HepG2 (cell line): ENCODE measurements at regions not wholly inside any gene's neighbourhood (a gene's known extent, or its start where the extent isn't known, plus 50 kb on each side); places are given as distances from the start of the nearest gene placed in this dataset.

Experiments used
- ATAC-seq: fragments of 200-7000 bp; cut with Tn5 transposase; 3 replicates; pipeline ENCODE4 v1.9.1; 2020; ENCODE audit warnings: mild to moderate bottlenecking, moderate library complexity
- BruUV-seq: library from RNA; stranded (reverse); fragments of 400-500 nt; replicated peaks from 2 replicates; lab custom pipeline; 2021; lab: Mats Ljungman, UMichigan
- CTCF ChIA-PET: fragments of 300-600 bp; formaldehyde crosslinking; extraction: SDS; loops from one replicate; lab custom pipeline; 2021; ENCODE audit warnings: low total read pairs, inconsistent platforms, low intra/inter-chr PET ratio; lab: Yijun Ruan, JAX
- POLR2A ChIA-PET: fragments of 350-600 bp; sonication (Branson Sonifier 250); formaldehyde crosslinking; loops from one replicate; lab custom pipeline; 2020; ENCODE audit warnings: antibody characterized with exemption, inconsistent platforms; lab: Yijun Ruan, JAX
- DNase-seq: peaks from one replicate; pipeline ENCODE4 v3.0.0-alpha.2; 2015; ENCODE audit warnings: low spot score
- FAIRE-seq: peaks from 3 replicates; lab custom pipeline; 2011; peaks lifted over from hg19 to GRCh38; lab: Jason Lieb, UNC
- H2AFZ ChIP-seq: one replicate; pipeline ENCODE4 v1.6.1; 2011; ENCODE audit warnings: low read length, inconsistent platforms
- H3K27ac ChIP-seq: fragments of 300-600 bp; 3 replicates; pipeline ENCODE4 v1.8.0; 2011; ENCODE audit warnings: mixed run types, mild to moderate bottlenecking, mixed read lengths, low read length, inconsistent platforms; ENCODE audit not compliant: insufficient read depth; ENCODE audit errors: extremely low read length
- H3K27me3 ChIP-seq, 2 experiments: fragments of 200-600 bp in 1 of 2; 2 replicates in 1 of 2; 3 replicates in 1 of 2; pipeline versions ENCODE4 v1.6.0 to v1.8.0; 2011; ENCODE audit warnings: low read length in 2 of 2, mild to moderate bottlenecking in 2 of 2, moderate library complexity in 2 of 2, inconsistent platforms in 1 of 2; ENCODE audit not compliant: insufficient read depth in 2 of 2, control insufficient read depth in 1 of 2
- H3K36me3 ChIP-seq, 2 experiments: fragments of 200-600 bp in 1 of 2; replicated peaks in 1 of 2; 2 replicates in 1 of 2; 3 replicates in 1 of 2; pipeline versions ENCODE4 v1.5.1 to v1.8.0; 2011; ENCODE audit warnings: low read length in 2 of 2, inconsistent platforms in 1 of 2; ENCODE audit not compliant: insufficient read depth in 2 of 2, control insufficient read depth in 1 of 2
- H3K4me1 ChIP-seq: 2 replicates; pipeline ENCODE4 v1.5.1; 2012; ENCODE audit warnings: low read length, inconsistent platforms; ENCODE audit not compliant: insufficient read depth
- H3K4me2 ChIP-seq: 2 replicates; pipeline ENCODE4 v1.6.0; 2011; ENCODE audit warnings: low read depth, low read length, inconsistent platforms
- H3K4me3 ChIP-seq, 3 experiments: fragments of 200-600 bp in 1 of 3; sonication (generic), shearing (Covaris generic) in 1 of 3; replicated peaks in 1 of 3; 2 replicates each; pipeline ENCODE4 v1.5.1; 2011 to 2016; ENCODE audit warnings: low read length in 3 of 3, inconsistent platforms in 2 of 3, low read depth in 2 of 3, mild to moderate bottlenecking in 2 of 3, control low read depth in 1 of 3, mixed read lengths in 1 of 3; ENCODE audit not compliant: insufficient read depth in 1 of 3
- H3K79me2 ChIP-seq: one replicate; pipeline ENCODE4 v1.6.1; 2011; ENCODE audit warnings: low read length, inconsistent platforms; ENCODE audit not compliant: insufficient read depth
- H3K9ac ChIP-seq: 2 replicates; pipeline ENCODE4 v1.6.0; 2011; ENCODE audit warnings: mild to moderate bottlenecking, low read depth, low read length, inconsistent platforms; ENCODE audit not compliant: insufficient read depth
- H3K9me3 ChIP-seq: 2 replicates; pipeline ENCODE4 v1.5.1; 2012; ENCODE audit warnings: mild to moderate bottlenecking, low read length
- H4K20me1 ChIP-seq: 2 replicates; pipeline ENCODE4 v1.6.0; 2011; ENCODE audit warnings: inconsistent platforms, mild to moderate bottlenecking, low read length, moderate library complexity; ENCODE audit not compliant: insufficient read depth
- BORCS8-MEF2B ChIP-seq: sonication (generic); formaldehyde crosslinking; IDR thresholded peaks from 2 replicates; pipeline ENCODE4 v1.8.0; 2022; ENCODE audit warnings: mild to moderate bottlenecking, missing genetic modification reagents
- HMGA1 ChIP-seq: sonication (generic); formaldehyde crosslinking; conservative IDR thresholded peaks from 2 replicates; pipeline ENCODE4 v1.4.0; 2020; ENCODE audit warnings: missing genetic modification reagents
- HNF1A ChIP-seq, 2 experiments: sonication (generic) in 1 of 2; formaldehyde crosslinking in 1 of 2; IDR thresholded peaks; 2 replicates each; pipeline versions ENCODE4 v1.4.0 to v1.6.1; 2016 to 2020; ENCODE audit warnings: borderline replicate concordance in 1 of 2, low read depth in 1 of 2, mild to moderate bottlenecking in 1 of 2, missing genetic modification reagents in 1 of 2
- NFYC ChIP-seq: IDR thresholded peaks from 2 replicates; pipeline ENCODE4 v1.6.1; 2016; ENCODE audit warnings: missing genetic modification reagents, missing compliant biosample characterization
- NR3C1 ChIP-seq: sonication (generic); formaldehyde crosslinking; IDR thresholded peaks from 2 replicates; pipeline ENCODE4 v1.4.0; 2020; ENCODE audit warnings: missing genetic modification reagents
- PCBP2 ChIP-seq: fragments of 200-400 bp; formaldehyde crosslinking; optimal IDR thresholded peaks from 2 replicates; pipeline ENCODE3; 2018; ENCODE audit warnings: low read length, low read depth; ENCODE audit not compliant: poor library complexity, severe bottlenecking
- POLR2AphosphoS2 ChIP-seq: IDR thresholded peaks from 2 replicates; pipeline ENCODE4 v1.6.1; 2011; ENCODE audit warnings: low read depth, low read length, improper control_type of control experiment
- PTBP1 ChIP-seq: fragments of 200-400 bp; formaldehyde crosslinking; IDR thresholded peaks from 2 replicates; pipeline ENCODE4 v1.6.1; 2018; ENCODE audit warnings: low read length, low read depth; ENCODE audit not compliant: poor library complexity, severe bottlenecking
- REL ChIP-seq: sonication (generic); formaldehyde crosslinking; conservative IDR thresholded peaks from 2 replicates; pipeline ENCODE4 v1.8.0; 2022; ENCODE audit warnings: mild to moderate bottlenecking, missing genetic modification reagents, moderate library complexity
- TGIF2 ChIP-seq: IDR thresholded peaks from 2 replicates; pipeline ENCODE4 v1.6.1; 2016; ENCODE audit warnings: control low read depth, missing compliant biosample characterization
- THYN1 ChIP-seq: sonication (generic); formaldehyde crosslinking; IDR thresholded peaks from 2 replicates; pipeline ENCODE4 v1.8.1; 2023; ENCODE audit warnings: low read depth, mild to moderate bottlenecking, moderate library complexity, missing genetic modification reagents, borderline replicate concordance
- ZNF18 ChIP-seq: sonication (generic); formaldehyde crosslinking; IDR thresholded peaks from 2 replicates; pipeline ENCODE4 v1.8.0; 2022; ENCODE audit warnings: mild to moderate bottlenecking, missing genetic modification reagents; ENCODE audit not compliant: insufficient replicate concordance
- ZNF350 ChIP-seq: sonication (generic); formaldehyde crosslinking; IDR thresholded peaks from 2 replicates; pipeline ENCODE4 v1.4.0; 2020; ENCODE audit warnings: mild to moderate bottlenecking, low read depth, missing genetic modification reagents, borderline replicate concordance
- ZNF382 ChIP-seq: sonication (generic); formaldehyde crosslinking; IDR thresholded peaks from 2 replicates; pipeline ENCODE4 v1.5.0; 2020; ENCODE audit warnings: missing genetic modification reagents, mild to moderate bottlenecking, borderline replicate concordance
- ZNF549 ChIP-seq: sonication (generic); formaldehyde crosslinking; IDR thresholded peaks from 2 replicates; pipeline ENCODE4 v1.5.0; 2020; ENCODE audit warnings: missing genetic modification reagents
- ZNF552 ChIP-seq: sonication (generic); formaldehyde crosslinking; IDR thresholded peaks from 2 replicates; pipeline ENCODE4 v1.9.0; 2022; ENCODE audit warnings: missing genetic modification reagents, mild to moderate bottlenecking, borderline replicate concordance
- ZSCAN29 ChIP-seq: sonication (generic); formaldehyde crosslinking; conservative IDR thresholded peaks from 2 replicates; pipeline ENCODE4 v1.4.0; 2020; ENCODE audit warnings: mild to moderate bottlenecking, missing genetic modification reagents
- WGBS: methylation state at CpG from one replicate; pipeline ENCODE4 v1.1.6; 2017; ENCODE audit warnings: low lambda C conversion rate; 5-methylcytosine and 5-hydroxymethylcytosine counted together
- in situ Hi-C: cut with HindIII; loops from 2 replicates; pipeline ENCODE4 v1.10.0; 2017; ENCODE audit warnings: low pct_unique_long_range_greater_than_20kb; ENCODE audit not compliant: extremely low pct_ligation_motif_present
- intact Hi-C: fragments of 100-400 bp; cut with micrococcal nuclease; formaldehyde crosslinking; loops from one replicate; pipeline ENCODE4 v1.10.0; 2022; ENCODE audit not compliant: unreplicated experiment

DNA sequence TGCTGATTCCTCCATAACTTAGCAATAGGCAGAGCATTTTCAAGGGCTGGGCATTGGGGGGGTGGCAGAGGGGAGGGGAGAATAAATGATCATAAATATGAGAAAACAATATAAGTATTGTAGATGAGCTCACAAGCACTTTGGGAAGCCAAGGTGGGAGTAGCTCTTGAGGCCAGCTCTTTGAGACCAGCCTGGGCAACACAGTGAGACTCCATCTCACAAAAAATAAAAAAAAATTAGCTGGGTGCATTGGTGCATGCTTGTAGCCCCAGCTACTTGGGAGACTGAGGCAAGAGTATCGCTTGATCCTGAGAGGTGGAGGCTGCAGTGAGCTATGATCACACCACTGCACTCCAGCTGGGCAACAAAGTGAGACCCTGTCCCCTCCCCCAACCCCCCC lies 75.9 kb downstream of the MYCN start:
- ChIA-PET CTCF (no interaction called here), POLR2A (no interaction called here)
- peaks cover 2 to 12% of the 10 kb centered on the region in 2 experiments; a peak in 3 of 5 replicates for H3K27me3 ChIP-seq
- no peaks in the 10 kb centered on the region for H4K20me1 ChIP-seq
- BruUV-seq: no TSS peak
- H3K79me2 ChIP-seq: no peaks in the 10 kb centered on the region
- intact Hi-C loops: no loop called here
- FAIRE-seq (no peak), ATAC-seq (no peak), DNase-seq (no peak)
- no peaks in the 10 kb centered on the region for H3K4me1 ChIP-seq
- H2AFZ ChIP-seq: no peak overlapping the region
- no peaks in the 10 kb centered on the region for H3K36me3 ChIP-seq
- H3K4me2 ChIP-seq: no peak overlapping the region
- no peaks in the 10 kb centered on the region for H3K9me3 ChIP-seq
- no peak overlapping the region for H3K4me3 ChIP-seq
- 82% methylated on average over 1 of the region's 1 CpG for WGBS
- H3K9ac ChIP-seq: no peak overlapping the region
- H3K27ac ChIP-seq: no peak overlapping the region
- in situ Hi-C loops: no loop called here
- TF ChIP-seq PCBP2 (no peak), ZNF18 (CRISPR knock-in tag) (no peak), HNF1A (IDR thresholded peaks at IDR 0.05; ENCODE audit: low read depth) (no peak), HNF1A (CRISPR knock-in tag; IDR thresholded peaks at IDR 0.05; ENCODE audit: borderline replicate concordance) (no peak), HMGA1 (no peak), TGIF2 (CRISPR knock-in tag) (no peak), ZNF382 (no peak), NR3C1 (CRISPR knock-in tag) (no peak), ZSCAN29 (no peak), PTBP1 (no peak), BORCS8-MEF2B (no peak), REL (no peak), POLR2AphosphoS2 (no peak), NFYC (no peak), ZNF350 (CRISPR knock-in tag) (no peak), ZNF552 (CRISPR knock-in tag) (no peak), THYN1 (CRISPR knock-in tag) (no peak), ZNF549 (CRISPR knock-in tag) (no peak)
